HEK293 (cell line): ENCODE measurements at regions not wholly inside any gene's neighbourhood (a gene's known extent, or its start where the extent isn't known, plus 50 kb on each side); places are given as distances from the start of the nearest gene placed in this dataset.

Experiments used
- ZBTB7A ChIP-seq: fragments of 450-650 bp; formaldehyde crosslinking; IDR thresholded peaks from 2 replicates; pipeline ENCODE4 v1.5.1; 2016; ENCODE audit warnings: low read depth, missing biosample characterization, missing genetic modification characterization
- ZNF335 ChIP-seq: fragments of 450-650 bp; formaldehyde crosslinking; conservative IDR thresholded peaks from 2 replicates; pipeline ENCODE4 v1.5.1; 2016; ENCODE audit warnings: missing biosample characterization, missing genetic modification characterization
- ZNF654 ChIP-seq: fragments of 450-650 bp; formaldehyde crosslinking; IDR thresholded peaks from 2 replicates; pipeline ENCODE4 v1.5.1; 2016; ENCODE audit warnings: low read depth, missing biosample characterization, missing genetic modification characterization

GRCh38 chr5:56464935-56465768 lies 232.0 kb upstream of the ANKRD55 start:
- no peak for TF ChIP-seq ZNF335 (tag by site-specific recombination)
- no peak for TF ChIP-seq ZNF654
- TF ChIP-seq ZBTB7A (tag by site-specific recombination), result no peak
